Liver (tissue), 3 donors: ENCODE measurements at regions not wholly inside any gene's neighbourhood (a gene's known extent, or its start where the extent isn't known, plus 50 kb on each side); places are given as distances from the start of the nearest gene placed in this dataset.

Experiments used
- ATF3 ChIP-seq: IDR thresholded peaks from 2 replicates; pipeline ENCODE4 v1.6.1; 2016; ENCODE audit warnings: antibody characterized with exemption
- CTCF ChIP-seq: fragments of 150-350 bp; IDR thresholded peaks from 2 replicates; pipeline ENCODE4 v1.5.1; 2017; ENCODE audit warnings: improper control_type of control experiment, low read depth, low read length; ENCODE audit not compliant: missing input control
- FOXA1 ChIP-seq: IDR thresholded peaks from 2 replicates; pipeline ENCODE4 v1.6.1; 2016; ENCODE audit warnings: antibody characterized with exemption
- GABPA ChIP-seq, 2 donors: IDR thresholded peaks in 1 of 2; conservative IDR thresholded peaks in 1 of 2; 2 replicates each; pipeline ENCODE4 v1.6.1; 2016; ENCODE audit warnings: antibody characterized with exemption in 2 of 2, mild to moderate bottlenecking in 1 of 2, moderate library complexity in 1 of 2
- HNF4A ChIP-seq, 2 donors: conservative IDR thresholded peaks; 2 replicates each; pipeline ENCODE4 v1.6.1; 2016; ENCODE audit warnings: antibody characterized with exemption in 2 of 2, mild to moderate bottlenecking in 2 of 2
- JUND ChIP-seq, 2 donors: IDR thresholded peaks; 2 replicates each; pipeline ENCODE4 v1.6.1; 2016; ENCODE audit warnings: antibody characterized with exemption in 2 of 2
- MAX ChIP-seq: IDR thresholded peaks from 2 replicates; pipeline ENCODE4 v1.6.1; 2016; ENCODE audit warnings: antibody characterized with exemption
- RAD21 ChIP-seq, 2 donors: IDR thresholded peaks; 2 replicates each; pipeline ENCODE4 v1.6.1; 2016; ENCODE audit warnings: antibody characterized with exemption in 2 of 2, mild to moderate bottlenecking in 2 of 2
- REST ChIP-seq: IDR thresholded peaks from 2 replicates; pipeline ENCODE4 v1.6.1; 2016; ENCODE audit warnings: antibody characterized with exemption, mild to moderate bottlenecking
- RXRA ChIP-seq, 2 donors: IDR thresholded peaks; 2 replicates each; pipeline ENCODE4 v1.6.1; 2017 to 2018; ENCODE audit warnings: antibody characterized with exemption in 2 of 2, mild to moderate bottlenecking in 1 of 2
- SP1 ChIP-seq: IDR thresholded peaks from 2 replicates; pipeline ENCODE4 v1.6.1; 2018; ENCODE audit warnings: antibody characterized with exemption, mild to moderate bottlenecking
- TAF1 ChIP-seq: conservative IDR thresholded peaks from 2 replicates; pipeline ENCODE4 v1.6.1; 2016; ENCODE audit warnings: antibody characterized with exemption, mild to moderate bottlenecking
- YY1 ChIP-seq: IDR thresholded peaks from 2 replicates; pipeline ENCODE4 v1.6.1; 2016; ENCODE audit warnings: antibody characterized with exemption, mild to moderate bottlenecking
- ZBTB33 ChIP-seq: IDR thresholded peaks from 2 replicates; pipeline ENCODE4 v1.6.1; 2016; ENCODE audit warnings: antibody characterized with exemption
- donor health status: healthy.
- donor health status: healthy.

GRCh38 chr3:33936171-33936920 lies 137.9 kb downstream of the PDCD6IP start:
- no peak for TF ChIP-seq ATF3
- TF ChIP-seq SP1: no peak
- TF ChIP-seq CTCF: no peak
- no peak for TF ChIP-seq REST
- no peak for TF ChIP-seq GABPA (IDR thresholded peaks at IDR 0.05 in 1 of 2, conservative IDR thresholded peaks at IDR 0.05 in 1 of 2)
- no peak for TF ChIP-seq YY1
- no peak for TF ChIP-seq FOXA1
- no peak for TF ChIP-seq JUND (IDR thresholded peaks at IDR 0.05)
- TF ChIP-seq MAX: no peak
- no peak for TF ChIP-seq ZBTB33
- no peak for TF ChIP-seq TAF1
- no peak for TF ChIP-seq RAD21 (IDR thresholded peaks at IDR 0.05)
- no peak for TF ChIP-seq RXRA (IDR thresholded peaks at IDR 0.05)
- no peak for TF ChIP-seq HNF4A (conservative IDR thresholded peaks at IDR 0.05)
